ENCODE measurements at regions not wholly inside any gene's neighbourhood (a gene's known extent, or its start where the extent isn't known, plus 50 kb on each side); places are given as distances from the start of the nearest gene placed in this dataset.

- Histone ChIP-seq H3K9me1 (replicated peaks; ENCODE audit: control insufficient read depth, extremely low read depth, insufficient read depth, low read length) (no peaks in the 10 kb centered on the region), H3K4me3 (replicated peaks in 1 of 3; ENCODE audit: insufficient read depth in 1 of 3, low read depth in 1 of 3, low read length in 3 of 3) (no peak overlapping the region), H3K9me3 (replicated peaks; ENCODE audit: control insufficient read depth, insufficient read depth, low read length) (no peaks in the 10 kb centered on the region), H3K79me2 (ENCODE audit: control insufficient read depth, insufficient read depth, low read length) (no peaks in the 10 kb centered on the region), H3K4me1 (ENCODE audit: control insufficient read depth, extremely low read depth, insufficient read depth, low read length) (no peaks in the 10 kb centered on the region), H3K27ac (ENCODE audit: insufficient read depth, low read depth, low read length) (no peak overlapping the region), H3K36me3 (ENCODE audit: control insufficient read depth in 2 of 2, extremely low read depth in 1 of 2, insufficient read depth in 2 of 2, low read length in 2 of 2) (no peaks in the 10 kb centered on the region), H4K20me1 (replicated peaks; ENCODE audit: control insufficient read depth, extremely low read depth, insufficient read depth, low read length) (no peaks in the 10 kb centered on the region), H3K4me2 (ENCODE audit: insufficient read depth, low read length) (no peak overlapping the region), H3K27me3 (ENCODE audit: control insufficient read depth in 2 of 2, insufficient read depth in 2 of 2, low read length in 2 of 2) (no peaks in the 10 kb centered on the region), H3K9ac (replicated peaks; ENCODE audit: extremely low read depth, insufficient read depth, low read length) (no peak overlapping the region), H2AFZ (ENCODE audit: low read depth, low read length) (no peak overlapping the region)
- DNase-seq (ENCODE audit: low read depth, low spot score) = no peak
- BruUV-seq (replicated peaks) = no TSS peak
- intact Hi-C loops (cut with micrococcal nuclease) (no loop called here), dilution Hi-C loops (cut with MboI; ENCODE audit: extremely low pct_ligation_motif_present, low sequenced_read_pairs) (no loop called here)
- ChIA-PET CTCF (interaction anchor here (0.9 to 1.4 kb wide), 2 partner anchors 11 to 366 kb away, joined by 3 read pairs; no protein-coding TSS in a partner anchor), POLR2A (no interaction called here)
- FAIRE-seq = no peak
- TF ChIP-seq, protein P1, sequence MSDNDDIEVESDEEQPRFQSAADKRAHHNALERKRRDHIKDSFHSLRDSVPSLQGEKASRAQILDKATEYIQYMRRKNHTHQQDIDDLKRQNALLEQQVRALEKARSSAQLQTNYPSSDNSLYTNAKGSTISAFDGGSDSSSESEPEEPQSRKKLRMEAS (IDR thresholded peaks at IDR 0.05; ENCODE audit: insufficient read depth, insufficient read length) = no peak
- TF ChIP-seq GATA2 (IDR thresholded peaks at IDR 0.05; ENCODE audit: insufficient read depth, insufficient read length, low read depth, low read length) (no peak), POLR2AphosphoS5 (IDR thresholded peaks at IDR 0.05; ENCODE audit: insufficient read depth, low read depth, low read length) (no peak), JUN (IDR thresholded peaks at IDR 0.05; ENCODE audit: borderline replicate concordance, insufficient read depth, insufficient read length, low read depth) (no peak), EZH2 (IDR thresholded peaks at IDR 0.05; ENCODE audit: borderline replicate concordance, low read depth, low read length, severe bottlenecking) (no peak), FOS (IDR thresholded peaks at IDR 0.05; ENCODE audit: borderline replicate concordance, insufficient read depth, low read length) (no peak), POLR2A (IDR thresholded peaks at IDR 0.05; ENCODE audit: low read depth, low read length) (no peak), MYC (IDR thresholded peaks at IDR 0.05; ENCODE audit: low read depth, low read length) (no peak), CTCF (IDR thresholded peaks at IDR 0.05; ENCODE audit: extremely low read depth in 1 of 2, insufficient read depth in 1 of 2, low read depth in 1 of 2, low read length in 2 of 2) (no peak)
Measured at GRCh38 chr3:25344670-25345069, 83.4 kb upstream of the RARB start.

Data from endothelial cell of umbilical vein (primary cell).